Forelimb muscle (tissue), 1 donor: ENCODE measurements at regions not wholly inside any gene's neighbourhood (a gene's known extent, or its start where the extent isn't known, plus 50 kb on each side); places are given as distances from the start of the nearest gene placed in this dataset.
"Not testable (repeated sequence)": the region's sequence is repeated elsewhere in the genome, so short reads cannot be mapped to it uniquely, and the experiment has no call there.

Source experiments
- DNase-seq: peaks from one replicate; pipeline ENCODE4 v3.0.0-alpha.2; 2013; ENCODE audit warnings: low read depth

DNA sequence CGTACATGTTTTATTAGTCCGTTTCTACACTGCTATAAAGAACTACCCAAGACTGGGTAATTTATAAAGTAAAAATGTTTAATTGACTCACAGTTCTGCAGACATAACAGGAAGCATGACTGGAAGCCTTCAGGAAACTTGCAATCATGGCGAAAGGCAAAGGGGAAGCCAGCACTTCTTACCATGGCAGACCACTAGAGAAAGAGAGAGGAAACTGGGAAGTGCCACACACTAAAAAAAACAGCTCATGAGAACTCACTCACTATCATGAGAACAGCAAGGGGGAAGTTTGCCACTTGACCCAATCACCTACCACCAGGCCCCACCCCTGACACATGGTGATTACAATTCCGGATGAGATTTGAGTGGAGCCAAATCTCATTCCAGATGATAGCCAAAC, 466.2 kb downstream of the IRS1 start:
- no peak for DNase-seq

DNA sequence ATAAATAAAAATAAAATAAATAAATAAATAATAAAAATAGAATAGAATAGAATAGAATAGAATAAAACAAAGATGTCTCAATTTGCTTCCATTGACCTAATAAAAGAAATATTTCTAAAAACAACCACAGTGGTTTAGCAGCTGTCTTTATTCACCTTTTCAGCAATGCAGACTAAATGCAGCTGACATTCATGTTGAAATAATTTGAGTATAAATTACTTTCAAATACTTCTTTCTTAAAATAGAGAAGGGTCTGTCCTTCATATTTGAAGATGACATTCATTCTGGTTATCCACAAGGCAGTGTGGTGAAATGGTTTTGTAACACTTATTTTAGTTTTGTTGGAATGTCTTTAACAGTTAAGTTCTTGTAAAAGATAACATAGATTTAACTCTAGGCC, 469.4 kb downstream of the IRS1 start:
- DNase-seq = no peak

- no peak for DNase-seq
Measured at GRCh38 chr2:226329180-226329579, 470.4 kb downstream of the IRS1 start.

- no peak for DNase-seq
Measured at GRCh38 chr2:226327830-226328229, 471.8 kb downstream of the IRS1 start.

DNA sequence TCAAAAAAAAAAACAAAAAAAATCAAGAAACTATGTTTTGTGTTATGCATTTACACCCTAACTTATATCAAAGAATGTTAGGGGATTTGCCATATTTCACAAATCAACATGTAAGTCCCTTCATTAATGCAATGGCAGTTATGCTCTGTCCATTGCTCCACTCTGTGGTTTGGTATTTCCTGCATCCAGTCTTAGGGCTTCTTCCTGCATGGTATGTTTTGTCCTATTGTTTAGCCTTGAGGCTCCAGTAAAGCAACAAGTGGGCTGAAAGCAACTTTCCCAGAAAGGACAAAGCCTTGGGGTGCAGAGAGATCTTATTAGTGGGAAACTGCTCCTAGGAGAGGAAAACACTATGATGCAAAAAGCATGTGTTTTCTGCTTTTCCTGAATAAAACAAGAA, 474.1 kb downstream of the IRS1 start:
- DNase-seq = no peak

- DNase-seq = no peak
Measured at GRCh38 chr2:226320076-226320948, 479.3 kb downstream of the IRS1 start.

DNA sequence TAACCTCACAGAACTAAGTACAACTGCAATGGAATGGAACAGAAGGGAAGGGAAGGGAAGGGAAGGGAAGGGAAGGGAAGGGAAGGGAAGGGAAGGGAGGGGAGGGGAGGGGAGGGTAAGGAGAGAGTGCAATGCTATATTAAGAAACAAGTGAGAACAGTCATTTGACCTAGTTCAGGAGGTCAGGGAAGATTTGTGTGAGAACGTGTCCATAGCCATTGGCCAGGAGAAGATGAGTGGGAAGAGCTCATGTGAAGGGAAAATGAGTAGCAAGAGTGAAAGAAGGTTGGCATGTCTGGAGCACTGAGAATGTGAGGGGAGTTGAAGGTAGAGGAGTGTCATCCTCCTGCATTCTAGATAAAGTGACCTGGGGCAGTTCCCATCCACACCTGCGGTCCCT, 481.6 kb downstream of the IRS1 start:
- DNase-seq = no peak

DNA sequence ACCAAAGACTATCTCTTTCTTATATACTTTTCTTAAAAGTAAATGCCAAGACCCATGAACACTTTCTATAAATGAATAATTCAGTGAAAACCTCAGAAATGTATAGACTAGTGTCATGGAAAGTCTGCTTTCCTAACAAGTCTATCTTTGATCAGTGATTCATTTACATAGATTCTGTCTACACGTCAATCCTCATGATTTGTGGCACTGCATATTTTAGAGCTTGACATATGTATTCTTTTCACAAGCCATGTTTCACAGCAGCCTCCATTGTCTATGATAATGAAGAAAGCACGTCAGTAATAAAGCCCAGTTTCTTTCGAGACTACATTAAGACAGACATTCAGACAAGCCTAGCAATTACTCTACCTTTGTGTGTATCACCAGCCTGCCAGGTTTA, 486.6 kb downstream of the IRS1 start:
- DNase-seq = no peak

GRCh38 chr2:226312155-226312554, 487.5 kb downstream of the IRS1 start:
- no peak for DNase-seq

DNA sequence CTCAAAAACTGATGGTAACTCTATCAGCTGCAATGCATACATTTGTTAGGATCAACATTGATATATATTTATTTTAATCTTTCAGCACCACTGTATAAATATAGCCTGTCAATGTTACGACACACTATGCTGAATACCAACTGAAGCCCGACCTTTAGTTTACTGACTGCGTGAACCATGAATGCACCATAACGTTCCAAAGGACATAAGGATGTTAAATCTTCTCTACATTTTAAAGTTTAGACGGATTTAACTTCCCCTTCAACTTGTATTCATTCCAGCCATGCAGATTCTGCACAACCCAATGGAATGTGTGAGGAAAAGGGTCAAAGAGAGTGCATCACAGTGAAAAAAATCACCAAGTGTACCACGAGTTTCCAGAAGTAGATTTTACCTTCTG, 489.5 kb downstream of the IRS1 start:
- DNase-seq = no peak

DNA sequence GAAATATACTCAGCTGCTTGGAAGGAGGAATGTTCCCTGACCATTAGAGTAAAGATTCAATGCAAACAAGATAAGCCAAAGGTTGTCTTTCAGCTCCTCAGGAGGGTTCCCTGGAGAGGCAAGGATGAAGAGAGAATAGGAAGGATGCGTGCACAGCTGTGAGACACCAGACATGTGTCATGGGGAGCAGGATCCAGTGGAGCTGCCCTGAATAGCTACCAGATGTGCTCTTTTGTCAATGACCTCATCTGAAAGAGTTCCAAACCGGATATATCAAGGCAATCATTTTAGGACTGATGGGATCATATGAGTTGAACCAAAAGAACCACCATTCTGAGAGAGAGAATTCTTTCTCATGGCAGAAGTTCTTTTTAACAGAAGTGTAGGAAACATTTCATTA, 490.6 kb downstream of the IRS1 start:
- DNase-seq = peak; percentile 65

DNA sequence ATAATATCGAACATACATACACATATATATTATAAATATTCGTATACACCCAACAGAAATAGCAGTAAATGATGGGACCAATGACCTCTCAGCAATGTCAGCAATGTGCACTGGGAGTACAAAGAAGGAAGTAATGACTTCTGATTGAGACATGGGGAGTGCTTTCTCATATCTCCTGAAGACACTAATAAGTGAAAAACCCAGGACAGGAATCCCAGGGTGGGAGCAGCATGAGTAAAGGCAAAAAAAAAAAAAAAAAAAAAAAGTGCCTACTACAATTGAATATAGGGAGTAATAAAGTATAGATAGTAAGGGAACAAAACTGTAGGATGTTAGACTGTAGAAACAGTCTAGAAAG, 491.3 kb downstream of the IRS1 start:
- no peak for DNase-seq

- no peak for DNase-seq
Measured at GRCh38 chr2:226307487-226308322, 491.9 kb downstream of the IRS1 start.

DNA sequence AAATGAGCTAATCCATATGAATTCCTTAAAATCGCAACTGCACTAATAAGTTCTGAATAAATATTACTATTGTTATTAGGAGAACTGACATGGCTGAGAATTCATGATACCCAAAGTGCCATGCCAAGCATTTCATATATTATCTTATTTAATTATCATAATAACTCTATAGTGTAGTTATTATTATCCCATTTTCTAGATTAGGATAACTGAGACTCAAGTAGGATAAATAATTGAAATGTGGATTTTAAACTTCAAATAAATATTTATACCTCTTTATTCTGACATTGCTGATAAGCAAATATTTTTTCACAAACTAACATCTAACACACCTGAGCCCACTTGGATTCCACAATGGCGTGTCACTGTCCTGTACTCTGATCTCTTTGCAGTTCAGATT, 492.7 kb downstream of the IRS1 start:
- DNase-seq = no peak

- DNase-seq = no peak
Measured at GRCh38 chr2:226304308-226304707, 495.3 kb downstream of the IRS1 start.

- DNase-seq = no peak
Measured at GRCh38 chr2:226303707-226304106, 495.9 kb downstream of the IRS1 start.

GRCh38 chr2:226300196-226300886, 499.3 kb downstream of the IRS1 start:
- DNase-seq = no peak

DNA sequence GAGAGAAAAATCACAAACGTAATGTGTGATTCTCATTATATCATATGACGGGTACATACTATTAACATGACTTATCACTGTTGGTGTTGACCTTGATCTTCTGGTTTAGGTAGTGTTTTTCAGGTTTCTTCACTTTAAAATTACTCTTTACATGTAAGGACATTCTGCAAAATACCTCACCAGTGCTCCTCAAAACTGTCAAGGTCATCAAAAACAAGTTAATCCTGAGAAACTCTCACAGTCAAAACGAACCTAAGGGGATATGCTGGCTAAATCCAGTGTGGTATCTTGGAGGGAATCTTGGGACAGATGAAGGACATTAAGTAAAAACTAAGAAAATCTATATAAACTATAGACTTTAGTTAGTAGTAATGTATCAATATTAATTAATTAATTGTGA, 499.8 kb downstream of the IRS1 start:
- no peak for DNase-seq

GRCh38 chr2:226295681-226296080, 503.9 kb downstream of the IRS1 start:
- DNase-seq = no peak

DNA sequence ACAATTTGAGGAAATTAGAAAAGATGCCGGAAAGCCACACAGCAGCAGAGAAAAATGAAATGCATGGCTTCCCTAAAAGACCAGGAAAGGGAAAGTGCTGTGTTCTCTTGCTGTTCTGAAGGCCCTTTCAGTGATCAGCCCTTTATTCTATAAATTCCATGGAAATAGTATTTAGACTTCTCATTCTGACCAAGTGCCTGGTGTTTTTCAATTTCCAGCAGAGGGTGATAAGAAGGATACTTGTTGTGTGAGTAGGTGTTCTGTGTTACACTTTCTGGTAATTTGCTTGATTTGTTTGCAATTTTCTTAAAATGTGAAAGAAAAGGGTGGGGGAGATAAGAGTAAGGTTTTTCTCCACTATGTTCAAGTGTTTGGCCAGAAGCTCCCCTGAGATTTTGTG, 504.5 kb downstream of the IRS1 start:
- no peak for DNase-seq

- not testable (repeated sequence) for DNase-seq
Measured at GRCh38 chr2:226291281-226291680, 508.3 kb downstream of the IRS1 start.

GRCh38 chr2:226286916-226287315, 512.7 kb downstream of the IRS1 start:
- no peak for DNase-seq

DNA sequence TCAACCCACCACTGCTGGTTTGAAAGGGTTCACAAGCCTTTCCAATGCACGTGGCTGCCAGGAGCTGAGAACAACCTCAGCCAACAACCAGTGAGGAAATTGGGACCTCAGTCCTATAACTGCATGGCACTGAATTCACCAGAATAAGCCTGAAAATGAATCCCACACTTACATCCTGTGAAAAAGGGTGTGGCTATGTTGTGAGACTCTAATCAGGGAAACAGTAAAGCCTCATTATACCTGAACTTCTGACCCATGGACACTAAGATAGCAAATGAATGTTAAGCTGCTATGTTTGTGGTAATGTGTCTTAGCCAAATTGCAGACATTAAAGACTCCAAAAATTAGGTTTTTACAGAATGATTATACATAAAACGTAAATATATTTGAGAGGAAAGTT, 515.8 kb downstream of the IRS1 start:
- no peak for DNase-seq
